ENCODE measurements at regions not wholly inside any gene's neighbourhood (a gene's known extent, or its start where the extent isn't known, plus 50 kb on each side); places are given as distances from the start of the nearest gene placed in this dataset.

GRCh38 chr10:9921544-9921943 is 1096.1 kb upstream of the CELF2 start:
- TF ChIP-seq CTCF (IDR thresholded peaks at IDR 0.05) (no peak), POLR2A (IDR thresholded peaks at IDR 0.05) (no peak)
